ENCODE measurements at regions not wholly inside any gene's neighbourhood (a gene's known extent, or its start where the extent isn't known, plus 50 kb on each side); places are given as distances from the start of the nearest gene placed in this dataset.

DNA sequence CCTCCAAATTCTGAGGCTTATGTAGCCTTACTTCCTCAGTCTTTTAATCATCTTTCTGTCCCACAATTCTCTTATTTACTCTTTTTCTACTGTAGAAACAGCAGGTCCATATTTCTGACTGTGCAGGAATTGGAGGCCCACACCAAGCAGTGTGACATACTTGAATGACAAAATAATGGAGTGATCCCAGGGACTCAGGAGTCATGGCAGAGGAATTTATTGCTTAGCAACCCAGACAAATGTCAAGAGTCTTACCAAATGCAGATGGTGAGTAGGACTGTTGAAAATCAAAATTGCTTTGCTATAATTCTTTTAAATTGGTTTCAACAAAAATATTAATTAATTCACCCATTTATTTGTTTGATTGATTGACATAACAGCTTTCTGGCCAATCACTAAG is 59.9 kb downstream of the HTR1B start:
- no peak overlapping the region for H3K27ac ChIP-seq (ENCODE audit: control insufficient read depth, insufficient read depth, low read length)
- no peak for DNase-seq (ENCODE audit: low read depth, low spot score)
- H3K9me3 ChIP-seq (ENCODE audit: control insufficient read depth, low read depth, low read length), result no peaks in the 10 kb centered on the region
- no peaks in the 10 kb centered on the region for H4K20me1 ChIP-seq (ENCODE audit: control insufficient read depth, extremely low read depth, insufficient read depth, low read length)
- H3K36me3 ChIP-seq (ENCODE audit: control insufficient read depth in 2 of 2, extremely low read depth in 1 of 2, insufficient read depth in 2 of 2, low read length in 2 of 2), result no peaks in the 10 kb centered on the region
- dilution Hi-C loops (cut with MboI; ENCODE audit: extremely low pct_ligation_motif_present, low sequenced_read_pairs), result no loop called here
- no peak overlapping the region for H2AFZ ChIP-seq (ENCODE audit: control insufficient read depth, low read length)
- FAIRE-seq, result no peak
- H3K4me1 ChIP-seq (ENCODE audit: control insufficient read depth, extremely low read depth, insufficient read depth, low read length), result no peaks in the 10 kb centered on the region
- TF ChIP-seq, protein P1, sequence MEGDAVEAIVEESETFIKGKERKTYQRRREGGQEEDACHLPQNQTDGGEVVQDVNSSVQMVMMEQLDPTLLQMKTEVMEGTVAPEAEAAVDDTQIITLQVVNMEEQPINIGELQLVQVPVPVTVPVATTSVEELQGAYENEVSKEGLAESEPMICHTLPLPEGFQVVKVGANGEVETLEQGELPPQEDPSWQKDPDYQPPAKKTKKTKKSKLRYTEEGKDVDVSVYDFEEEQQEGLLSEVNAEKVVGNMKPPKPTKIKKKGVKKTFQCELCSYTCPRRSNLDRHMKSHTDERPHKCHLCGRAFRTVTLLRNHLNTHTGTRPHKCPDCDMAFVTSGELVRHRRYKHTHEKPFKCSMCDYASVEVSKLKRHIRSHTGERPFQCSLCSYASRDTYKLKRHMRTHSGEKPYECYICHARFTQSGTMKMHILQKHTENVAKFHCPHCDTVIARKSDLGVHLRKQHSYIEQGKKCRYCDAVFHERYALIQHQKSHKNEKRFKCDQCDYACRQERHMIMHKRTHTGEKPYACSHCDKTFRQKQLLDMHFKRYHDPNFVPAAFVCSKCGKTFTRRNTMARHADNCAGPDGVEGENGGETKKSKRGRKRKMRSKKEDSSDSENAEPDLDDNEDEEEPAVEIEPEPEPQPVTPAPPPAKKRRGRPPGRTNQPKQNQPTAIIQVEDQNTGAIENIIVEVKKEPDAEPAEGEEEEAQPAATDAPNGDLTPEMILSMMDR (optimal IDR thresholded peaks at IDR 0.05 in 1 of 3, IDR thresholded peaks at IDR 0.05 in 1 of 3, conservative IDR thresholded peaks at IDR 0.05 in 1 of 3; ENCODE audit: extremely low read depth in 1 of 3, insufficient read depth in 2 of 3, low read length in 3 of 3), result no peak
- no peak for TF ChIP-seq EZH2 (IDR thresholded peaks at IDR 0.05; ENCODE audit: low read length)
- no peaks in the 10 kb centered on the region for H3K79me2 ChIP-seq (ENCODE audit: control insufficient read depth, insufficient read depth, low read length)
- H3K4me2 ChIP-seq (ENCODE audit: control insufficient read depth, extremely low read depth, insufficient read depth, low read depth, low read length), result no peak overlapping the region
- H3K4me3 ChIP-seq (ENCODE audit: control insufficient read depth in 2 of 3, extremely low read depth in 1 of 3, insufficient read depth in 2 of 3, low read depth in 1 of 3, low read length in 3 of 3), result no peak overlapping the region
- H3K9ac ChIP-seq (ENCODE audit: control insufficient read depth, extremely low read depth, insufficient read depth, low read length), result no peak overlapping the region
- H3K27me3 ChIP-seq (ENCODE audit: control insufficient read depth, extremely low read depth, insufficient read depth, low read length), result no peaks in the 10 kb centered on the region
- no peaks in the 10 kb centered on the region for H3K9me1 ChIP-seq (ENCODE audit: control insufficient read depth, extremely low read depth, insufficient read depth, low read length)

DNA sequence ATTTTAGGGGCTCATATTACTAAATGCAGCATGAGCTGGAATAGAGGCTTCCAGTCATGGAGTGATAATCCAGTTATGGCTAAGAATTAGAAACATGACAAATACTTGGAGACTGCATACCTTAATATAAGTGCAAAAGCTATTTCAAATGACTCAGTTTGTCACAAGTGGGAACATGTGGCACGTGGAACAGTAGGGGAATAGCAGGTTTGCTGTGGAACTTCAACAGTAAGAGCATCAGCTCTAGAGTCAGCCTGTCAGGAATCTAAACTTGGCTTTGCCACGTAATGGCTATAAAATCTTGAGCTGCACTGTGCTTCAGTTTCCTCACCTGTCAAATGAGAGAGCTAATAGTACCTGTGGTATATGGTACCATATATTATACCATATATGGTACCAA is 62.1 kb downstream of the HTR1B start:
- H3K4me3 ChIP-seq (ENCODE audit: control insufficient read depth in 2 of 3, extremely low read depth in 1 of 3, insufficient read depth in 2 of 3, low read depth in 1 of 3, low read length in 3 of 3), result no peak overlapping the region
- no peak overlapping the region for H3K27ac ChIP-seq (ENCODE audit: control insufficient read depth, insufficient read depth, low read length)
- no peaks in the 10 kb centered on the region for H4K20me1 ChIP-seq (ENCODE audit: control insufficient read depth, extremely low read depth, insufficient read depth, low read length)
- H3K9ac ChIP-seq (ENCODE audit: control insufficient read depth, extremely low read depth, insufficient read depth, low read length), result no peak overlapping the region
- dilution Hi-C loops (cut with MboI; ENCODE audit: extremely low pct_ligation_motif_present, low sequenced_read_pairs), result no loop called here
- DNase-seq (ENCODE audit: low read depth, low spot score) (no peak), FAIRE-seq (no peak)
- no peaks in the 10 kb centered on the region for H3K27me3 ChIP-seq (ENCODE audit: control insufficient read depth, extremely low read depth, insufficient read depth, low read length)
- no peaks in the 10 kb centered on the region for H3K36me3 ChIP-seq (ENCODE audit: control insufficient read depth in 2 of 2, extremely low read depth in 1 of 2, insufficient read depth in 2 of 2, low read length in 2 of 2)
- H3K9me3 ChIP-seq (ENCODE audit: control insufficient read depth, low read depth, low read length), result no peaks in the 10 kb centered on the region
- no peak overlapping the region for H3K4me2 ChIP-seq (ENCODE audit: control insufficient read depth, extremely low read depth, insufficient read depth, low read depth, low read length)
- no peak overlapping the region for H2AFZ ChIP-seq (ENCODE audit: control insufficient read depth, low read length)
- no peaks in the 10 kb centered on the region for H3K79me2 ChIP-seq (ENCODE audit: control insufficient read depth, insufficient read depth, low read length)
- no peaks in the 10 kb centered on the region for H3K9me1 ChIP-seq (ENCODE audit: control insufficient read depth, extremely low read depth, insufficient read depth, low read length)
- no peak for TF ChIP-seq EZH2 (IDR thresholded peaks at IDR 0.05; ENCODE audit: low read length)
- TF ChIP-seq, protein P1 (optimal IDR thresholded peaks at IDR 0.05 in 1 of 3, IDR thresholded peaks at IDR 0.05 in 1 of 3, conservative IDR thresholded peaks at IDR 0.05 in 1 of 3; ENCODE audit: extremely low read depth in 1 of 3, insufficient read depth in 2 of 3, low read length in 3 of 3), result no peak
- no peaks in the 10 kb centered on the region for H3K4me1 ChIP-seq (ENCODE audit: control insufficient read depth, extremely low read depth, insufficient read depth, low read length)

Measured in keratinocyte (primary cell).